Erythroblast (primary cell): ENCODE measurements at regions not wholly inside any gene's neighbourhood (a gene's known extent, or its start where the extent isn't known, plus 50 kb on each side); places are given as distances from the start of the nearest gene placed in this dataset.
"Not testable (repeated sequence)": the region's sequence is repeated elsewhere in the genome, so short reads cannot be mapped to it uniquely, and the experiment has no call there.

Experiments used
- DNase-seq, 2 experiments: peaks; one replicate each; lab custom pipeline; 2025; lab: John Stamatoyannopoulos, UW
- GATA1 ChIP-seq: IDR thresholded peaks from 2 replicates; pipeline ENCODE4 v1.6.1; 2011; ENCODE audit warnings: low read depth, mild to moderate bottlenecking, control low read depth, low read length, moderate library complexity
- POLR2A ChIP-seq: IDR thresholded peaks from 2 replicates; pipeline ENCODE4 v1.6.1; 2011; ENCODE audit warnings: mild to moderate bottlenecking, low read length

GRCh38 chr6:140821196-140821595, 1311.5 kb upstream of the GJE1 start:
- no peak for DNase-seq
- TF ChIP-seq GATA1 (no peak), POLR2A (no peak)

- no peak for DNase-seq
- no peak for TF ChIP-seq POLR2A
- TF ChIP-seq GATA1: no peak
Observed at GRCh38 chr6:140817176-140817575, 1315.5 kb upstream of the GJE1 start.

- TF ChIP-seq POLR2A (no peak), GATA1 (no peak)
- DNase-seq: no peak
Observed at GRCh38 chr6:140816681-140817080, 1316.0 kb upstream of the GJE1 start.

GRCh38 chr6:140812636-140813035, 1320.1 kb upstream of the GJE1 start:
- no peak for DNase-seq
- TF ChIP-seq GATA1: no peak
- TF ChIP-seq POLR2A: no peak

- TF ChIP-seq POLR2A (no peak), GATA1 (no peak)
- no peak for DNase-seq
Observed at GRCh38 chr6:140811642-140812041, 1321.1 kb upstream of the GJE1 start.

GRCh38 chr6:140809694-140810101, 1323.0 kb upstream of the GJE1 start:
- no peak for TF ChIP-seq GATA1
- no peak for TF ChIP-seq POLR2A
- DNase-seq: no peak

- TF ChIP-seq POLR2A (no peak), GATA1 (no peak)
- DNase-seq: no peak
Observed at GRCh38 chr6:140806431-140806830, 1326.3 kb upstream of the GJE1 start.

- no peak for TF ChIP-seq POLR2A
- no peak for TF ChIP-seq GATA1
- DNase-seq: no peak
Observed at GRCh38 chr6:140794544-140794943, 1338.2 kb upstream of the GJE1 start.

GRCh38 chr6:140790109-140790508, 1342.6 kb upstream of the GJE1 start:
- no peak for DNase-seq
- no peak for TF ChIP-seq GATA1
- TF ChIP-seq POLR2A: no peak

GRCh38 chr6:140789466-140789865, 1343.3 kb upstream of the GJE1 start:
- no peak for TF ChIP-seq GATA1
- no peak for TF ChIP-seq POLR2A
- DNase-seq: no peak

GRCh38 chr6:140785926-140786325, 1346.8 kb upstream of the GJE1 start:
- no peak for DNase-seq
- no peak for TF ChIP-seq GATA1

- TF ChIP-seq POLR2A: no peak
- no peak for TF ChIP-seq GATA1
- no peak for DNase-seq
Observed at GRCh38 chr6:140784573-140784972, 1348.2 kb upstream of the GJE1 start.

- DNase-seq: not testable (repeated sequence)
Observed at GRCh38 chr6:140783504-140783903, 1349.2 kb upstream of the GJE1 start.

GRCh38 chr6:140782941-140783340, 1349.8 kb upstream of the GJE1 start:
- DNase-seq: no peak
- TF ChIP-seq GATA1 (no peak), POLR2A (no peak)

GRCh38 chr6:140779991-140780596, 1352.6 kb upstream of the GJE1 start:
- DNase-seq: no peak
- TF ChIP-seq POLR2A (no peak), GATA1 (no peak)

- TF ChIP-seq POLR2A: no peak
- TF ChIP-seq GATA1: no peak
- no peak for DNase-seq
Observed at GRCh38 chr6:140779341-140779740, 1353.4 kb upstream of the GJE1 start.
